DMS114 treated with DMSO at 0.1 percent for 48 hours (cell line): ENCODE measurements at regions not wholly inside any gene's neighbourhood (a gene's known extent, or its start where the extent isn't known, plus 50 kb on each side); places are given as distances from the start of the nearest gene placed in this dataset.

Source experiments
- DNase-seq: peaks from one replicate; lab custom pipeline; 2025; ENCODE audit not compliant: unreplicated experiment; lab: John Stamatoyannopoulos, UW

GRCh38 chr5:175765858-175766257 lies 105.5 kb upstream of the CPLX2 start:
- DNase-seq: no peak

- DNase-seq: no peak
Measured at GRCh38 chr5:175766963-175767362, 104.4 kb upstream of the CPLX2 start.

- DNase-seq: no peak
Measured at GRCh38 chr5:175772747-175773533, 98.4 kb upstream of the CPLX2 start.

- DNase-seq: no peak
Measured at GRCh38 chr5:175773534-175774070, 97.8 kb upstream of the CPLX2 start.

- DNase-seq: no peak
Measured at GRCh38 chr5:175775416-175775815, 96.0 kb upstream of the CPLX2 start.

- no peak for DNase-seq
Measured at GRCh38 chr5:175778951-175779503, 92.4 kb upstream of the CPLX2 start.

- no peak for DNase-seq
Measured at GRCh38 chr5:175783739-175784138, 87.6 kb upstream of the CPLX2 start.

GRCh38 chr5:175784230-175784629 lies 87.1 kb upstream of the CPLX2 start:
- DNase-seq: no peak

GRCh38 chr5:175785681-175786080 lies 85.7 kb upstream of the CPLX2 start:
- no peak for DNase-seq

GRCh38 chr5:175788155-175788787 lies 83.1 kb upstream of the CPLX2 start:
- no peak for DNase-seq

- DNase-seq: no peak
Measured at GRCh38 chr5:175789670-175790069, 81.7 kb upstream of the CPLX2 start.

- no peak for DNase-seq
Measured at GRCh38 chr5:175790796-175791195, 80.6 kb upstream of the CPLX2 start.

- DNase-seq: no peak
Measured at GRCh38 chr5:175795959-175796358, 75.4 kb upstream of the CPLX2 start.

GRCh38 chr5:175796536-175797499 lies 74.6 kb upstream of the CPLX2 start:
- DNase-seq: peak; percentile 16

- no peak for DNase-seq
Measured at GRCh38 chr5:175797521-175798038, 73.8 kb upstream of the CPLX2 start.

GRCh38 chr5:175798626-175799025 lies 72.8 kb upstream of the CPLX2 start:
- DNase-seq: no peak

GRCh38 chr5:175800656-175801081 lies 70.7 kb upstream of the CPLX2 start:
- no peak for DNase-seq

GRCh38 chr5:175802361-175802760 lies 69.0 kb upstream of the CPLX2 start:
- DNase-seq: no peak

- no peak for DNase-seq
Measured at GRCh38 chr5:175803254-175803653, 68.1 kb upstream of the CPLX2 start.

GRCh38 chr5:175803736-175804454 lies 67.5 kb upstream of the CPLX2 start:
- DNase-seq: no peak
